Mesenchymal stem cell (in vitro differentiated cells and primary cell): ENCODE measurements at regions not wholly inside any gene's neighbourhood (a gene's known extent, or its start where the extent isn't known, plus 50 kb on each side); places are given as distances from the start of the nearest gene placed in this dataset.
"Not testable (repeated sequence)": the region's sequence is repeated elsewhere in the genome, so short reads cannot be mapped to it uniquely, and the experiment has no call there.

Experiments used
- DNase-seq: peaks from one replicate; pipeline ENCODE4 v3.0.0-alpha.2; 2013
- H2AFZ ChIP-seq: one replicate; pipeline ENCODE4 v1.6.1; 2013; ENCODE audit warnings: low read depth, mild to moderate bottlenecking, control low read depth, inconsistent platforms, low read length, moderate library complexity
- H2AK5ac ChIP-seq: 2 replicates; pipeline ENCODE4 v1.6.1; 2013; ENCODE audit warnings: low read length, moderate library complexity, mild to moderate bottlenecking, inconsistent platforms; ENCODE audit not compliant: severe bottlenecking
- H2BK120ac ChIP-seq: one replicate; pipeline ENCODE4 v1.6.1; 2013; ENCODE audit warnings: low read depth, mild to moderate bottlenecking, inconsistent platforms, low read length, moderate library complexity
- H2BK12ac ChIP-seq, 2 experiments: one replicate each; pipeline ENCODE4 v1.6.1; 2013; ENCODE audit warnings: inconsistent platforms in 2 of 2, low read length in 2 of 2, mild to moderate bottlenecking in 2 of 2, moderate library complexity in 2 of 2, control low read depth in 1 of 2
- H2BK15ac ChIP-seq: one replicate; pipeline ENCODE4 v1.6.1; 2013; ENCODE audit warnings: mild to moderate bottlenecking, low read depth, inconsistent platforms; ENCODE audit not compliant: poor library complexity, severe bottlenecking
- H2BK5ac ChIP-seq: 2 replicates; pipeline ENCODE4 v1.6.1; 2013; ENCODE audit warnings: low read depth, mild to moderate bottlenecking, low read length, control low read depth, inconsistent platforms; ENCODE audit not compliant: poor library complexity, severe bottlenecking
- H3K14ac ChIP-seq, 2 experiments: one replicate each; pipeline ENCODE4 v1.6.1; 2013; ENCODE audit warnings: inconsistent platforms in 2 of 2, low read length in 2 of 2, control low read depth in 1 of 2, mild to moderate bottlenecking in 1 of 2, moderate library complexity in 1 of 2
- H3K18ac ChIP-seq, 2 experiments: one replicate each; pipeline ENCODE4 v1.6.1; 2013; ENCODE audit warnings: inconsistent platforms in 2 of 2, low read length in 2 of 2, control low read depth in 1 of 2, low read depth in 1 of 2, mild to moderate bottlenecking in 1 of 2
- H3K23ac ChIP-seq, 2 experiments: one replicate each; pipeline ENCODE4 v1.6.1; 2013; ENCODE audit warnings: inconsistent platforms in 2 of 2, low read length in 2 of 2, mild to moderate bottlenecking in 2 of 2, moderate library complexity in 2 of 2, control low read depth in 1 of 2
- H3K27ac ChIP-seq: 2 replicates; pipeline ENCODE4 v1.5.1; 2013; ENCODE audit warnings: mild to moderate bottlenecking, moderate library complexity, low read length, control low read depth, inconsistent platforms; ENCODE audit not compliant: poor library complexity, severe bottlenecking
- H3K27me3 ChIP-seq, 2 experiments: 2 replicates each; pipeline versions ENCODE4 v1.6.1 to v1.7.0; 2013; ENCODE audit warnings: low read length in 2 of 2, mild to moderate bottlenecking in 2 of 2, moderate library complexity in 2 of 2, control low read depth in 1 of 2, inconsistent platforms in 1 of 2; ENCODE audit not compliant: control insufficient read depth in 1 of 2, insufficient read depth in 1 of 2
- H3K36me3 ChIP-seq, 2 experiments: 2 replicates each; pipeline versions ENCODE4 v1.6.1 to v1.7.0; 2013; ENCODE audit warnings: low read length in 2 of 2, control low read depth in 1 of 2, inconsistent platforms in 1 of 2, low read depth in 1 of 2, mild to moderate bottlenecking in 1 of 2; ENCODE audit not compliant: insufficient read depth in 2 of 2, control insufficient read depth in 1 of 2
- H3K4ac ChIP-seq, 2 experiments: one replicate each; pipeline ENCODE4 v1.6.1; 2013; ENCODE audit warnings: inconsistent platforms in 2 of 2, low read length in 2 of 2, mild to moderate bottlenecking in 2 of 2, moderate library complexity in 2 of 2, control low read depth in 1 of 2, low read depth in 1 of 2
- H3K4me1 ChIP-seq: 2 replicates; pipeline ENCODE4 v1.6.1; 2013; ENCODE audit warnings: low read depth, low read length, control low read depth; ENCODE audit not compliant: control insufficient read depth, insufficient read depth
- H3K4me2 ChIP-seq: 2 replicates; pipeline ENCODE4 v1.6.1; 2013; ENCODE audit warnings: low read length, mild to moderate bottlenecking, inconsistent platforms; ENCODE audit not compliant: poor library complexity, severe bottlenecking
- H3K4me3 ChIP-seq, 2 experiments: 2 replicates each; pipeline versions ENCODE4 v1.5.1 to v1.7.0; 2013; ENCODE audit warnings: low read length in 2 of 2, mild to moderate bottlenecking in 2 of 2, control low read depth in 1 of 2, low read depth in 1 of 2; ENCODE audit not compliant: insufficient read depth in 1 of 2
- H3K79me1 ChIP-seq: replicated peaks from 2 replicates; pipeline ENCODE4 v1.6.1; 2013; ENCODE audit warnings: mild to moderate bottlenecking, control low read depth, low read length, inconsistent platforms; ENCODE audit not compliant: poor library complexity, severe bottlenecking
- H3K9ac ChIP-seq: 2 replicates; pipeline ENCODE4 v1.7.0; 2013; ENCODE audit warnings: mild to moderate bottlenecking, low read length, moderate library complexity
- H3K9me3 ChIP-seq: 2 replicates; pipeline ENCODE4 v1.7.0; 2013; ENCODE audit warnings: mild to moderate bottlenecking, low read length; ENCODE audit not compliant: control insufficient read depth
- H4K8ac ChIP-seq: one replicate; pipeline ENCODE4 v1.6.1; 2013; ENCODE audit warnings: inconsistent platforms, mild to moderate bottlenecking, low read length, moderate library complexity
- H4K91ac ChIP-seq: one replicate; pipeline ENCODE4 v1.6.1; 2013; ENCODE audit warnings: mild to moderate bottlenecking, low read length, inconsistent platforms
- WGBS: methylation state at CpG from one replicate; pipeline ENCODE4 v1.1.7; 2013; ENCODE audit warnings: mixed read lengths; 5-methylcytosine and 5-hydroxymethylcytosine counted together

DNA sequence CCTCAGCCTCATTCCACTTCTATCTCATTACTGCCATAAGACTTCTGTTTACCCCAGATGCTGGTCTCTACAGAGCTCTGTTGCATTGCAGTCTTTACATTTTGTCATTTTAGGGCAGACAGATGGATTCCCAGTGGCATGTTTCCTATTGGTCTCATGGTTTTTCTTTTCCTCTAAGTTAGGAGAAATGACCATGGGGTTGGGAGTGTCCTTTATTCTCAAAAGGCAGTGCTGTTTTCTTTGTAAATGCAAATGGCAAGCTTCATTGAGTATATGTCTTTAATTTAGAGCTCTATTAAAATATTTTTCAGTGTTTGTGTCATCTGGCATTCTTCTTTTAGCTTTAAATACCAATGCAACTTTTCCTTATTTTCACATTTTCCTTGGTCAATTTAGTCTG is 57.0 kb downstream of the MSTN start:
- Histone ChIP-seq H3K23ac (no peak overlapping the region), H3K4ac (no peak overlapping the region), H3K4me3 (no peak overlapping the region), H3K14ac (no peak overlapping the region), H2AK5ac (no peak overlapping the region), H2BK12ac (no peak overlapping the region), H3K18ac (no peak overlapping the region), H3K4me1 (no peaks in the 10 kb centered on the region), H2BK15ac (no peak overlapping the region), H3K9ac (no peak overlapping the region), H3K27ac (no peak overlapping the region), H3K79me1 (no peaks in the 10 kb centered on the region), H4K91ac (no peak overlapping the region), H3K4me2 (no peak overlapping the region), H3K27me3 (no peaks in the 10 kb centered on the region), H4K8ac (no peak overlapping the region), H3K36me3 (no peaks in the 10 kb centered on the region), H2BK120ac (no peak overlapping the region), H2AFZ (no peak overlapping the region), H2BK5ac (no peak overlapping the region), H3K9me3 (peaks cover 2% of the 10 kb centered on the region)
- no peak for DNase-seq

DNA sequence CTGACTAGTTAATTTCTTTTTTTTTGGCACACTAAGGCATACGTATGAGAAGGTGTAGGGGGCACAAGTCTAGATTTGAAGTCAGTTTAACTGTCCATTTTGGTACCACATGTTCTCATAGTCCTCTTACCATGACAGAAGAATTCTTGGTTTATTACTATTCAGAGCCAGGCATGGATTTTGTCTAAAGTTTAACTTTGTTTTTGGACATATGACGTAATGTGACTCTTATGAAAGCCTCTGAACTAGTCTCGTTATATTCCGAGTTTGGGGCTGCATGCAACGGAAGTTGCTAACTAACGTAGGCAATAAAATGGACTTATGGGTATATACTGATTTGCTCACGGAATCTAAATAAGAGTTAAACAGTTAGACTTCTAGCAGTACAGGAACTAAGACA is 62.9 kb downstream of the MSTN start:
- no peak overlapping the region for H4K8ac ChIP-seq
- no peak overlapping the region for H2BK12ac ChIP-seq
- peaks cover 50% of the 10 kb centered on the region for H3K9me3 ChIP-seq
- H2BK5ac ChIP-seq: no peak overlapping the region
- H2BK15ac ChIP-seq: no peak overlapping the region
- no peaks in the 10 kb centered on the region for H3K36me3 ChIP-seq
- DNase-seq: no peak
- no peak overlapping the region for H2AK5ac ChIP-seq
- WGBS: 96% methylated on average over 6 of the region's 7 CpGs
- no peak overlapping the region for H3K18ac ChIP-seq
- H2AFZ ChIP-seq: no peak overlapping the region
- no peak overlapping the region for H3K4me3 ChIP-seq
- no peak overlapping the region for H4K91ac ChIP-seq
- H3K4me2 ChIP-seq: no peak overlapping the region
- no peak overlapping the region for H3K23ac ChIP-seq
- H3K79me1 ChIP-seq: no peaks in the 10 kb centered on the region
- H3K4ac ChIP-seq: no peak overlapping the region
- no peak overlapping the region for H3K27ac ChIP-seq
- no peaks in the 10 kb centered on the region for H3K27me3 ChIP-seq
- no peaks in the 10 kb centered on the region for H3K4me1 ChIP-seq
- H3K9ac ChIP-seq: no peak overlapping the region
- no peak overlapping the region for H3K14ac ChIP-seq
- no peak overlapping the region for H2BK120ac ChIP-seq

DNA sequence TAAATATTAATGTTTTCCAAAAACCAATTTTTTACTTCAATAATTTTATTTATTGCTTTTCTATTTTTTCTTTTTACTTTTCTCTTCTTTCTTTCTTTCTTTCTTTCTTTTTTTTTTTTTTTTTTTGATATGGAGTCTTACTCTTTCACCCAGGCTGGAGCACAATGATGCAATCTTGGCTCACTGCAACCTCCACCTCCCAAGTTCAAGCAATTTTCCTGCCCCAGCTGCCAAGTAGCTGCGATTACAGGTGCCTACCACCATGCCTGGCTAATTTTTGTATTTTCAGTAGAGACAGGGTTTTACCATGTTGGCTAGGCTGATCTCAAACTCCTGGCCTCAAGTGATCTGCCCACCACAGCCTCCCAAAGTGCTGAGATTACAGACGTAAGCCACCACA is 63.9 kb downstream of the MSTN start:
- not testable (repeated sequence) for H3K4ac ChIP-seq, H3K14ac ChIP-seq, H3K27me3 ChIP-seq, H2BK5ac ChIP-seq, H3K9ac ChIP-seq, H3K4me1 ChIP-seq, H2BK15ac ChIP-seq, H2AK5ac ChIP-seq, DNase-seq, H3K79me1 ChIP-seq, H4K8ac ChIP-seq, H3K18ac ChIP-seq, H2BK120ac ChIP-seq, H4K91ac ChIP-seq, H3K36me3 ChIP-seq, H3K4me2 ChIP-seq, H3K27ac ChIP-seq, H3K4me3 ChIP-seq, H2BK12ac ChIP-seq, H3K23ac ChIP-seq
- Histone ChIP-seq H2AFZ (peak overlapping the region; percentile 27), H3K9me3 (peaks cover 51% of the 10 kb centered on the region)
- WGBS: no CpG with 5 or more reads among the region's 2 CpGs

- Histone ChIP-seq H3K4me1 (no peaks in the 10 kb centered on the region), H3K4me2 (no peak overlapping the region), H3K36me3 (no peaks in the 10 kb centered on the region), H3K27ac (no peak overlapping the region), H3K9ac (no peak overlapping the region), H2AFZ (no peak overlapping the region), H2BK5ac (no peak overlapping the region), H2BK15ac (no peak overlapping the region), H3K9me3 (peaks cover 57% of the 10 kb centered on the region), H2BK120ac (no peak overlapping the region), H3K4ac (no peak overlapping the region), H4K91ac (no peak overlapping the region), H3K4me3 (no peak overlapping the region), H3K79me1 (no peaks in the 10 kb centered on the region), H2BK12ac (no peak overlapping the region), H3K23ac (no peak overlapping the region), H2AK5ac (no peak overlapping the region), H3K27me3 (no peaks in the 10 kb centered on the region), H4K8ac (no peak overlapping the region), H3K14ac (no peak overlapping the region), H3K18ac (no peak overlapping the region)
- DNase-seq: no peak
- 100% methylated on average over 1 of the region's 1 CpG for WGBS
Measured at GRCh38 chr2:189997016-189997415, 65.5 kb downstream of the MSTN start.
